DMS 273 (cell line): ENCODE measurements at regions not wholly inside any gene's neighbourhood (a gene's known extent, or its start where the extent isn't known, plus 50 kb on each side); places are given as distances from the start of the nearest gene placed in this dataset.

Source experiments
- DNase-seq: peaks from one replicate; lab custom pipeline; 2025; ENCODE audit not compliant: unreplicated experiment; lab: John Stamatoyannopoulos, UW

- DNase-seq, result no peak
These were observed 660.3 kb downstream of the TLR4 start for GRCh38 chr9:118364266-118365106.

- DNase-seq, result no peak
These were observed 662.0 kb downstream of the TLR4 start for GRCh38 chr9:118366228-118366627.

DNA sequence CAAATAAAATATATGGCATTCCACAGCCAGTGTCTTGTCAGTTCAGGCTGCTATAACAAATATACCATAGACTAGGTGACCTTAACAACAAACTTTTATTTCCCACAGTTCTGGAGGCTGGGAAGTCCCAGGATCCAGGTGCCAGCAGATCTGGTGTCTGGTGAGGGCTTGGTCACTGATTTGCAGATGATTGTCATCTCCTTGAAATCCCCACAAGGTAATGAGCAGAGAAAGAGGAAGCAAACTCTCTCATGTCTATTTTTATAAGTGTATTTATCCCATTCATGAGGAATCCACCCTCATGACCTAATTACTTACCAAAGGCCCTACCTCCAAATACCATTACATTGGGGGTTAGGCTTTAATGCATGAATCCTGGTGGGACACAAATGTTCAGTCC, 663.2 kb downstream of the TLR4 start:
- DNase-seq, result no peak

DNA sequence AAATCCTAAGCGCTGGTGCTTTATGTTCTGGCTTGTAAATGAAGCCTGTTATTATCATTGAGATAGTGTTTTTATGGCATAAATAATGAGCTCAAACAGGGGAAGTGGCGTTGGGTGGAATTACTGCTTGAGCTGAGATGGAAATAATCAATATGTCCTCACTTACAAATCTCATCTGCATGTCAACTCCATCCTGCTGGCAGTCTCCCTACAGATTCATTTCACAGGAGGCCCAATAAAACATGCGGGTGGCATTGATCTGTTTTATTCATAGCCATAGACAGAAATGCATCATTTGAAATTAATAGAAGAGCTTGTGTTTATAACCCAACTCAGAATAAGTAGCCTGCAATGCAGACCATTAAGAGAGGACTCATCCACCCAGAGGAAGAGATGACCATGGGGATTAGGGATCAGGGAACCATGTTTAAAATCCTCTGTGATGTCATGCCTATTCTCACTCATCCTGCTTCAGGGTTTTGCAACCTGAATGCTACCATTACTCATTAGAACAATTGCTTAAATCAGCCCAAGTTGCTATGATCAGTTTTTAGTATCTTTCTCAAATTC, 680.4 kb downstream of the TLR4 start:
- no peak for DNase-seq

- DNase-seq, result no peak
These were observed 691.2 kb downstream of the TLR4 start for GRCh38 chr9:118395415-118395814.

- DNase-seq, result no peak
These were observed 697.3 kb downstream of the TLR4 start for GRCh38 chr9:118401546-118401945.

- DNase-seq, result peak; percentile 52
These were observed 710.5 kb downstream of the TLR4 start for GRCh38 chr9:118414676-118415075.

- peak; percentile 84 for DNase-seq
These were observed 714.8 kb downstream of the TLR4 start for GRCh38 chr9:118418887-118419565.

- no peak for DNase-seq
These were observed 715.5 kb downstream of the TLR4 start for GRCh38 chr9:118419676-118420075.

GRCh38 chr9:118422508-118422907, 718.3 kb downstream of the TLR4 start:
- no peak for DNase-seq

DNA sequence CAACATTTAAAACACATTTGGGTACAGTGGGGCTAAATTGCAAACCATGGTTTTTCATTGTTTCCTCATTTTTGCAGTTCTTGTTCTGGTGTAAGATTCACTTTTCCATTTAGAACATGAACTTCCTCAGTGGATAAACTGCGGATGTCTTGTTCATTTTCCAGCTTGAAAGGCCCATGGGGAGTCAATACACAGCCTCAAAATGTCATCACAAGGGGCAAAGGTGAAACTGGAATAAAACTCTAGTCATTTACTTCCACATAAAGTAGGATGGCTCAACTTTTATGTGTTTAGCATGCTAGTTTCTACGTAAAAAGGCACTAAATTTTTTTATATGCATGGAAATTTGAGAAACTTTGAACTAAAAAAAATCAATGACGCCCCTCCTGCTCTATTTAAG, 718.8 kb downstream of the TLR4 start:
- no peak for DNase-seq

DNA sequence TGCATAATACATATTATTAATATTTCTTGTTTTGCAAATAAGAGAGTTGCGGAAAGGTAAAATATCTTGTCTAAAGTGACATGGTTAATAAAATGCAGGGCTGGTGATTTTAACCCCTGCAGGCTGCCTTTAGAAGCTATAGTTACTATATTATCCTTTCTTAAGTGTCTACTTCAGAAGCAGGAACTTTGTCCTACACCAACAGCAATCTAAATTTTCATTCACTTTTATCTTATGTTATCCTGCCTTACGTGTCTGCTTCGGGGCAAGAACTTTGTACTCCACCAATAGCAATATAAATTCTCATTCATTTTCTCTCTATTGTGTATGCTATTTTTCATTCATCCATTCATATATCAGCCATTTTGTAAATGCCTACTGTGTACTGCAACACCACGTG, 719.5 kb downstream of the TLR4 start:
- no peak for DNase-seq

DNA sequence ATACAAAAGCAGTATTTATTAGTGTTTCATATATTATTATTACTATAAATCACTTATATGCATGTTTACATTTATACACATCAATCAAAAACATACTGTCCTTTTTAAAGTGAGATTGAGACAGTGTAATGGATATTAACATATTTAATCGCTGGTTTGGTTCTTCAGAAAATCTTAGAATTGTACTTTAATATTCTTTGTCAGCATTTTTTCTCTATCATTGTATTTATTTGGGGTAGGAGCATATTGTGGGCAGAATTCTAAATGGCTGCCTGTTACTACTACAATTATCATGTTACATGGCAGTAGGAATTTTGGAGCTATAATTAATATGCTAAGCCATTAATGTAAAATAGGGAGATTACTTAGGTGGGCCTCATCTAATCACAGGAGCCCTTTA, 722.6 kb downstream of the TLR4 start:
- DNase-seq, result no peak

DNA sequence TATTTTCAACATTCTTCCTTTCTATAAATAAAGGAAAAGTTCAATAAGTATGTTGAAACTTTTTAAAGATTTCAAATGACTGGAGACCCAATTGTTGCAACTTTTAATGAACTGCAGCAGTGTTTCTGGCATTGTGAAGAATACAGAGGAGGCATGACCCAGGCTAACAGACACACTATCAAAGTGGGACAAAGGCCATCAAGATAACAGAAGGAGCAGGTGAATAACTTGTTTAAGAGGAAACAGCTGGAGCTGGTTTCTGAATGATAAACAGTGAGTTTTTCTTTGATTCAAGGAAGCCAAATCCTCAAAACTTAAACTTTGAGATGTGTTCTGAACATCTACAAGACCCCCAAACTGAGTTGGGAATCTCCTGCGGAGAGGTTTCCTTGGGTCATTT, 734.6 kb downstream of the TLR4 start:
- DNase-seq, result no peak

- DNase-seq, result no peak
These were observed 735.2 kb downstream of the TLR4 start for GRCh38 chr9:118439441-118439840.

GRCh38 chr9:118444403-118444802, 740.2 kb downstream of the TLR4 start:
- DNase-seq, result no peak

GRCh38 chr9:118446943-118447639, 742.9 kb downstream of the TLR4 start:
- no peak for DNase-seq

DNA sequence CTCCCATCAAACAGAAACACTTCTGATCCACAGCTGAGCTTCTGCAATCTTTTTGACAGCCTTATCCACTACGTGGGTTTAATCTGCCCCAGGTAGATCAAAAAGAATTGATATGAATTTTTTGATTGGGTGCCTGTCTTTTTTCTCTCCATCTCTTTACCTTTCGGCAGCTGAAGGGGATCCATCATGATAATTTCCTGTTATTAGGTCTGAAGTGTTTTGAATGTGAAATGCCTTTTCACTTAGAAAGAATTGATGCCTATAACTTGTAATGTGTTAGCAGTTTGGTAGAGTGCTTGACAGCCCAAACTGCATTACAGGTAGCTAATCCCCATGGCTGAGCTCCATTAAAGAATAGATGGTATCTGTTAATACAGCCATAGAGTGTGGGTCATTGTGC, 745.4 kb downstream of the TLR4 start:
- no peak for DNase-seq

DNA sequence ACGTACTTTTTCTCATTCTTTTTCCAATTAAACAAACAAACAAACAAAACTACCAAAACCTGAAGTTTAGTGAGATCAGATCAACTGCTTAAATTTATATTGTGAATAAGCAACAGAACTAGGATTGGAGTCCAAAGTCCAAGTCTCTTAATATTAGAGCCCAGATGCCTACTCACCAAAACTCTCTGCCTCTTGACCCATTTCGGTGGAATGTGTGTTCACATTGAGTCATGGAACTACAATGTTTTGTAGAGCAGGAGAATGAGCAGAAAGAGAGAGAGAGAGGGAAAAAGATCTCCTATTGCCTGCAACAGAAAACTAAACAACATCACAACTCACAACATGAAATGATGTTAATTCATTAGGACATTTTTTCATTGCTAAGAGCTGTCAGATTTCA, 751.1 kb downstream of the TLR4 start:
- no peak for DNase-seq

GRCh38 chr9:118455788-118456187, 751.6 kb downstream of the TLR4 start:
- DNase-seq, result no peak

GRCh38 chr9:118457171-118458000, 753.2 kb downstream of the TLR4 start:
- DNase-seq, result no peak
